DND-41 (cell line): ENCODE measurements at regions not wholly inside any gene's neighbourhood (a gene's known extent, or its start where the extent isn't known, plus 50 kb on each side); places are given as distances from the start of the nearest gene placed in this dataset.

Experiments
- ATAC-seq: fragments of 200-7000 bp; cut with Tn5 transposase; 3 replicates; pipeline ENCODE4 v1.9.1; 2021; ENCODE audit warnings: low read depth; ENCODE audit not compliant: insufficient read depth
- DNase-seq: peaks from one replicate; pipeline ENCODE4 v3.0.0-alpha.2; 2020
- H2AFZ ChIP-seq: 2 replicates; pipeline ENCODE4 v1.6.0; 2012; ENCODE audit warnings: low read depth, low read length
- H3K27ac ChIP-seq: 2 replicates; pipeline ENCODE4 v1.5.1; 2012; ENCODE audit warnings: low read length, inconsistent platforms
- H3K27me3 ChIP-seq: fragments of 200-600 bp; sonication (generic); 2 replicates; pipeline ENCODE4 v1.6.0; 2012; ENCODE audit warnings: low read length, mild to moderate bottlenecking, inconsistent platforms; ENCODE audit not compliant: insufficient read depth, poor library complexity
- H3K36me3 ChIP-seq: 2 replicates; pipeline ENCODE4 v1.5.1; 2012; ENCODE audit warnings: low read length, inconsistent platforms; ENCODE audit not compliant: insufficient read depth
- H3K4me1 ChIP-seq: 2 replicates; pipeline ENCODE4 v1.5.1; 2012; ENCODE audit warnings: mild to moderate bottlenecking, low read length; ENCODE audit not compliant: insufficient read depth
- H3K4me2 ChIP-seq: 2 replicates; pipeline ENCODE4 v1.6.0; 2012; ENCODE audit warnings: mild to moderate bottlenecking, moderate library complexity, low read length, inconsistent platforms; ENCODE audit not compliant: insufficient read depth
- H3K4me3 ChIP-seq, 2 experiments: fragments of 200-600 bp in 1 of 2; shearing (Covaris generic) in 1 of 2; 2 replicates each; pipeline ENCODE4 v1.5.1; 2012 to 2016; ENCODE audit warnings: inconsistent platforms in 2 of 2, low read length in 2 of 2, mild to moderate bottlenecking in 2 of 2, low read depth in 1 of 2, moderate library complexity in 1 of 2
- H3K79me2 ChIP-seq: 2 replicates; pipeline ENCODE4 v1.6.0; 2012; ENCODE audit warnings: low read length, inconsistent platforms; ENCODE audit not compliant: insufficient read depth
- H3K9ac ChIP-seq: 2 replicates; pipeline ENCODE4 v1.6.0; 2012; ENCODE audit warnings: low read depth, mild to moderate bottlenecking, inconsistent platforms, low read length, moderate library complexity
- H3K9me3 ChIP-seq: 2 replicates; pipeline ENCODE4 v1.5.1; 2012; ENCODE audit warnings: low read length, moderate library complexity, mild to moderate bottlenecking, inconsistent platforms; ENCODE audit not compliant: insufficient read depth, severe bottlenecking
- H4K20me1 ChIP-seq: 2 replicates; pipeline ENCODE4 v1.6.0; 2012; ENCODE audit warnings: low read length; ENCODE audit not compliant: insufficient read depth
- EZH2 ChIP-seq: IDR thresholded peaks from 3 replicates; pipeline ENCODE4 v1.6.1; 2012; ENCODE audit warnings: borderline replicate concordance, low read depth, mild to moderate bottlenecking, moderate library complexity, low read length, inconsistent platforms; ENCODE audit not compliant: severe bottlenecking
- TF ChIP-seq, protein P1 (sequence below): IDR thresholded peaks from 2 replicates; pipeline ENCODE4 v1.5.1; 2012; ENCODE audit warnings: borderline replicate concordance, low read length, moderate library complexity, mild to moderate bottlenecking; ENCODE audit not compliant: poor library complexity, severe bottlenecking; ENCODE audit errors: extremely low read depth

DNA sequence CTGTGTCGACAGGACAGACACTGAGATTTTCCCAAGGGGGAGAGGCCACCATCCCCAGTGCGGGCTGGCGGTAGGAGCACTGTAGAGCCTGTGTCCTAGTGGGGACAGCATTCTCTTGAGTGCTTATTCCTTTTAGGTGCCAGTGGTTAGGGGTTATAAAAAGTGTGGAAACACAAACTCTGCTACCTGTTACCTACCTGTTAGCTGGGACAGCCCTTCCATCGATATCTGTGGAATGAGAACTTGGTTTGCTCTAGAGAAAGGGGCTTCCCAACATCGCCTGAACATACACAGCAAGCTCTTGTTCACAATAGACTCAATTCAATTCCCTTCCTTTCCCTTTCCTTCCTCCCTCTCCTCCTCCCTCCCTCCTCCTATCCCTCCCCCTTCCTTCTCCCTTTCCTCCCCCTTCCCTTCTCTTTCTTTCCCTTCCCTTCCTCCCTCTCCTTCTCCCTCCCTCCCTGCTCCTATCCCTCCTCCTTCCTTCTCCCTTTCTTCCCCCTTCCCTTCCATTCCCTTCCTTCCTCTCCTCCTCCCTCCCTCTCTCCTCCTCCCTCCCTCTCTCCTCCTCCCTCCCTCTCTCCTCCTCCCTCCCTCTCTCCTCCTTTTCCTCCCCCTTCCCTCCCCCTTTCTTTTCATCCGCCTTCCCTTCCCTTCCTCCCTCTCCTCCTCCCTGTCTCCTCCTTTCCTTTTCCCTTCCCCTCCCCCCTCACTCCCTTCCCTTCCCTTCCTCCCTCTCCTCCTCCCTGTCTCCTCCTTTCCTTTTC lies 188.5 kb downstream of the URI1 start:
- H3K9me3 ChIP-seq, result no peaks in the 10 kb centered on the region
- TF ChIP-seq EZH2, result no peak
- TF ChIP-seq, protein P1, sequence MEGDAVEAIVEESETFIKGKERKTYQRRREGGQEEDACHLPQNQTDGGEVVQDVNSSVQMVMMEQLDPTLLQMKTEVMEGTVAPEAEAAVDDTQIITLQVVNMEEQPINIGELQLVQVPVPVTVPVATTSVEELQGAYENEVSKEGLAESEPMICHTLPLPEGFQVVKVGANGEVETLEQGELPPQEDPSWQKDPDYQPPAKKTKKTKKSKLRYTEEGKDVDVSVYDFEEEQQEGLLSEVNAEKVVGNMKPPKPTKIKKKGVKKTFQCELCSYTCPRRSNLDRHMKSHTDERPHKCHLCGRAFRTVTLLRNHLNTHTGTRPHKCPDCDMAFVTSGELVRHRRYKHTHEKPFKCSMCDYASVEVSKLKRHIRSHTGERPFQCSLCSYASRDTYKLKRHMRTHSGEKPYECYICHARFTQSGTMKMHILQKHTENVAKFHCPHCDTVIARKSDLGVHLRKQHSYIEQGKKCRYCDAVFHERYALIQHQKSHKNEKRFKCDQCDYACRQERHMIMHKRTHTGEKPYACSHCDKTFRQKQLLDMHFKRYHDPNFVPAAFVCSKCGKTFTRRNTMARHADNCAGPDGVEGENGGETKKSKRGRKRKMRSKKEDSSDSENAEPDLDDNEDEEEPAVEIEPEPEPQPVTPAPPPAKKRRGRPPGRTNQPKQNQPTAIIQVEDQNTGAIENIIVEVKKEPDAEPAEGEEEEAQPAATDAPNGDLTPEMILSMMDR, result no peak
- H3K4me2 ChIP-seq, result no peak overlapping the region
- H3K27ac ChIP-seq, result no peak overlapping the region
- H3K36me3 ChIP-seq, result no peaks in the 10 kb centered on the region
- no peak overlapping the region for H2AFZ ChIP-seq
- no peak overlapping the region for H3K4me3 ChIP-seq
- H3K4me1 ChIP-seq, result no peaks in the 10 kb centered on the region
- H3K9ac ChIP-seq, result no peak overlapping the region
- DNase-seq (no peak), ATAC-seq (no peak)
- H3K27me3 ChIP-seq, result peaks cover 3% of the 10 kb centered on the region
- no peaks in the 10 kb centered on the region for H3K79me2 ChIP-seq
- H4K20me1 ChIP-seq, result no peaks in the 10 kb centered on the region

DNA sequence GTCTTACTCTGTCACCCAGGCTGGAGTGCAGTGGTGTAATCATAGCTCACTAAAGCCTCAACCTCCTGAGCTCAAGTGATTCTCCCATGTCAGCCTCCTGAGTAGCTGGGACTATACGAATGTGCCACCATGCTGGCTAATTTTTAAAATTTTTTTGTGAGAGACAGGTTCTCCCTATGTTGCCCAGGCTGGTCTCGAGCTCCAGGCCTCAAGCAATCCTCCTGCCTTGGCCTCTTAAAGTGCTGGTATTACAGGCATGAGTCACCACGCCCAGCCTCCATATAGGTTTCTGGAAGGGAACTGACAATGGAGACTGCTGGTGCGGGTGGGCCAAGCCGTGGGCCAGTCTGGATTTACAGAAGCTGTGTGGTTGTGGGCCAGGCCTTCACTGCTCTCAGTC lies 189.2 kb downstream of the URI1 start:
- H3K36me3 ChIP-seq, result no peaks in the 10 kb centered on the region
- H3K4me2 ChIP-seq, result no peak overlapping the region
- H4K20me1 ChIP-seq, result no peaks in the 10 kb centered on the region
- H3K9ac ChIP-seq, result no peak overlapping the region
- DNase-seq (no peak), ATAC-seq (no peak)
- H3K79me2 ChIP-seq, result no peaks in the 10 kb centered on the region
- no peak overlapping the region for H3K4me3 ChIP-seq
- no peaks in the 10 kb centered on the region for H3K9me3 ChIP-seq
- TF ChIP-seq, protein P1, result no peak
- no peak for TF ChIP-seq EZH2
- H3K27ac ChIP-seq, result no peak overlapping the region
- H2AFZ ChIP-seq, result no peak overlapping the region
- H3K27me3 ChIP-seq, result peaks cover 3% of the 10 kb centered on the region
- no peaks in the 10 kb centered on the region for H3K4me1 ChIP-seq

DNA sequence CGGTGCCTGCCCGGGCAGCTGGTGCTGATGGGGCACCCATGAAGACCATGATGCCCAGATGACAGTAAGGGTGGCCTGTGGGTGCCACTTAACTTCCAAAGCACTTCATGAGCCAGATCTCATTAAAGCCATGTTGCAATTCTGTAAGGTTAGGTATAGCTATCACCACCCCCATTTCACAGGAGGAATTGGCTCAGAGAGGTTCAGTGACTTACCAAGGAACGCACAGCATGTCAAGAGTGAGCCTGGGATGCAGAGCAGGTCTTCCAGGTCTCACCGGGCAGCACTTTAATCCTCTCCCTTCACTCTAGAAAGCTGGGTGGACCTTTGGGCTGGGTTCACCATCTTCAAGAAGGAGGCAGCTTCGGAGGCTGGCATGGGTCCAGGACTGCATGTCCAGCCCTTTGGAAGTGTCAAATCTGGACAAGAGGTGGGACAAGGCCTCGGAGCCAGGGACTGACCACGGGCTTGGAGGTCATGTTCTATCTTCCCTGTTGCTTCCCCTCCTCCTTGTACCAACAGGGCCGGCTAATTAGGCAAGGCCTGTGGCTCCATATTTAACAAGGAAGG lies 189.8 kb downstream of the URI1 start:
- Histone ChIP-seq H3K27me3 (peaks cover 3% of the 10 kb centered on the region), H3K9me3 (no peaks in the 10 kb centered on the region), H3K4me1 (no peaks in the 10 kb centered on the region), H3K4me3 (no peak overlapping the region), H4K20me1 (no peaks in the 10 kb centered on the region), H3K36me3 (no peaks in the 10 kb centered on the region), H3K4me2 (no peak overlapping the region), H3K79me2 (no peaks in the 10 kb centered on the region), H3K9ac (no peak overlapping the region), H2AFZ (no peak overlapping the region), H3K27ac (no peak overlapping the region)
- no peak for TF ChIP-seq EZH2
- TF ChIP-seq, protein P1, result no peak
- DNase-seq (no peak), ATAC-seq (no peak)
